ENCODE measurements at regions not wholly inside any gene's neighbourhood (a gene's known extent, or its start where the extent isn't known, plus 50 kb on each side); places are given as distances from the start of the nearest gene placed in this dataset.
"Not testable (repeated sequence)": the region's sequence is repeated elsewhere in the genome, so short reads cannot be mapped to it uniquely, and the experiment has no call there.

- DNase-seq: no peak
Measured at GRCh38 chr21:29396951-29397455, 98.3 kb downstream of the BACH1 start.

- DNase-seq: no peak
Measured at GRCh38 chr21:29403301-29403700, 104.6 kb downstream of the BACH1 start.

GRCh38 chr21:29403922-29404538 lies 105.3 kb downstream of the BACH1 start:
- DNase-seq: no peak

- DNase-seq: no peak
Measured at GRCh38 chr21:29405503-29406122, 106.9 kb downstream of the BACH1 start.

- DNase-seq: no peak
Measured at GRCh38 chr21:29406385-29406784, 107.7 kb downstream of the BACH1 start.

- no peak for DNase-seq
Measured at GRCh38 chr21:29407571-29407970, 108.8 kb downstream of the BACH1 start.

- DNase-seq: no peak
Measured at GRCh38 chr21:29413683-29414082, 115.0 kb downstream of the BACH1 start.

GRCh38 chr21:29416268-29416667 lies 117.5 kb downstream of the BACH1 start:
- DNase-seq: no peak

GRCh38 chr21:29418813-29419212 lies 120.1 kb downstream of the BACH1 start:
- no peak for DNase-seq

GRCh38 chr21:29419422-29419821 lies 120.7 kb downstream of the BACH1 start:
- DNase-seq: no peak

GRCh38 chr21:29423099-29423870 lies 124.6 kb downstream of the BACH1 start:
- DNase-seq: peak; percentile 5

GRCh38 chr21:29424728-29425127 lies 126.0 kb downstream of the BACH1 start:
- DNase-seq: no peak

- no peak for DNase-seq
Measured at GRCh38 chr21:29429218-29429617, 130.5 kb downstream of the BACH1 start.

- no peak for DNase-seq
Measured at GRCh38 chr21:29430030-29430429, 131.3 kb downstream of the BACH1 start.

GRCh38 chr21:29430576-29430975 lies 131.9 kb downstream of the BACH1 start:
- DNase-seq: no peak

- no peak for DNase-seq
Measured at GRCh38 chr21:29431178-29431577, 132.5 kb downstream of the BACH1 start.

GRCh38 chr21:29431680-29432079 lies 133.0 kb downstream of the BACH1 start:
- DNase-seq: no peak

GRCh38 chr21:29433366-29434059 lies 134.8 kb downstream of the BACH1 start:
- DNase-seq: no peak

- DNase-seq: no peak
Measured at GRCh38 chr21:29434081-29434480, 135.4 kb downstream of the BACH1 start.

GRCh38 chr21:29434982-29435381 lies 136.3 kb downstream of the BACH1 start:
- not testable (repeated sequence) for DNase-seq

- no peak for DNase-seq
Measured at GRCh38 chr21:29436143-29436542, 137.4 kb downstream of the BACH1 start.

GRCh38 chr21:29436650-29437049 lies 137.9 kb downstream of the BACH1 start:
- DNase-seq: no peak

- DNase-seq: no peak
Measured at GRCh38 chr21:29441651-29442050, 142.9 kb downstream of the BACH1 start.
